HG02973 (cell line): ENCODE measurements at regions not wholly inside any gene's neighbourhood (a gene's known extent, or its start where the extent isn't known, plus 50 kb on each side); places are given as distances from the start of the nearest gene placed in this dataset.

Experiments
- ATAC-seq: cut with Tn5 transposase; IDR thresholded peaks from one replicate; pipeline ENCODE4 v1.9.1; 2021; ENCODE audit warnings: moderate library complexity; ENCODE audit not compliant: unreplicated experiment

GRCh38 chr1:239593527-239593926 lies 207.2 kb downstream of the CHRM3 start:
- ATAC-seq, result no peak

- ATAC-seq, result no peak
These were observed 214.2 kb downstream of the CHRM3 start for GRCh38 chr1:239600588-239600987.

GRCh38 chr1:239601108-239601507 lies 214.7 kb downstream of the CHRM3 start:
- no peak for ATAC-seq

GRCh38 chr1:239603530-239603929 lies 217.2 kb downstream of the CHRM3 start:
- no peak for ATAC-seq

GRCh38 chr1:239606850-239607400 lies 220.6 kb downstream of the CHRM3 start:
- ATAC-seq, result no peak

GRCh38 chr1:239608469-239608868 lies 222.1 kb downstream of the CHRM3 start:
- no peak for ATAC-seq

GRCh38 chr1:239612379-239612778 lies 226.0 kb downstream of the CHRM3 start:
- ATAC-seq, result no peak

GRCh38 chr1:239616673-239617072 lies 230.3 kb downstream of the CHRM3 start:
- ATAC-seq, result no peak

- no peak for ATAC-seq
These were observed 230.9 kb downstream of the CHRM3 start for GRCh38 chr1:239617259-239617658.

GRCh38 chr1:239617731-239618130 lies 231.4 kb downstream of the CHRM3 start:
- ATAC-seq, result no peak

GRCh38 chr1:239619190-239619589 lies 232.8 kb downstream of the CHRM3 start:
- ATAC-seq, result no peak

- ATAC-seq, result no peak
These were observed 244.4 kb downstream of the CHRM3 start for GRCh38 chr1:239630767-239631166.

GRCh38 chr1:239633432-239633831 lies 247.1 kb downstream of the CHRM3 start:
- no peak for ATAC-seq

- ATAC-seq, result no peak
These were observed 248.9 kb downstream of the CHRM3 start for GRCh38 chr1:239635276-239635675.

GRCh38 chr1:239636347-239636746 lies 250.0 kb downstream of the CHRM3 start:
- ATAC-seq, result no peak

- no peak for ATAC-seq
These were observed 258.2 kb downstream of the CHRM3 start for GRCh38 chr1:239644604-239645003.

- no peak for ATAC-seq
These were observed 260.7 kb downstream of the CHRM3 start for GRCh38 chr1:239647045-239647444.

GRCh38 chr1:239647964-239648632 lies 261.7 kb downstream of the CHRM3 start:
- ATAC-seq, result no peak

GRCh38 chr1:239655023-239655422 lies 268.7 kb downstream of the CHRM3 start:
- ATAC-seq, result no peak

- no peak for ATAC-seq
These were observed 270.9 kb downstream of the CHRM3 start for GRCh38 chr1:239657291-239657690.

GRCh38 chr1:239662950-239663349 lies 276.6 kb downstream of the CHRM3 start:
- ATAC-seq, result no peak

- no peak for ATAC-seq
These were observed 285.9 kb downstream of the CHRM3 start for GRCh38 chr1:239672256-239672655.

GRCh38 chr1:239675735-239676134 lies 289.4 kb downstream of the CHRM3 start:
- ATAC-seq, result no peak
